K562 (cell line): ENCODE measurements at regions not wholly inside any gene's neighbourhood (a gene's known extent, or its start where the extent isn't known, plus 50 kb on each side); places are given as distances from the start of the nearest gene placed in this dataset.

Experiments
- EP300 ChIP-seq: IDR thresholded peaks from 2 replicates; pipeline ENCODE4 v1.6.1; 2012; ENCODE audit warnings: low read length, improper control_type of control experiment
- ESRRA ChIP-seq: fragments of 450-650 bp; IDR thresholded peaks from 2 replicates; pipeline ENCODE4 v1.6.1; 2014; ENCODE audit warnings: low read depth, mild to moderate bottlenecking, moderate library complexity, borderline replicate concordance
- GATA2 ChIP-seq: sonication (generic); formaldehyde crosslinking; IDR thresholded peaks from 2 replicates; pipeline ENCODE4 v1.4.0; 2020; ENCODE audit warnings: mild to moderate bottlenecking, missing genetic modification reagents
- ZNF197 ChIP-seq: fragments of 200-800 bp; sonication (Bioruptor generic); IDR thresholded peaks from 2 replicates; pipeline ENCODE4 v1.6.1; 2016; ENCODE audit warnings: low read depth, missing genetic modification characterization, missing compliant biosample characterization
- ZNF639 ChIP-seq, 2 experiments: fragments of 200-800 bp in 1 of 2; sonication (Bioruptor generic) in 1 of 2; sonication (generic) in 1 of 2; formaldehyde crosslinking in 1 of 2; IDR thresholded peaks in 1 of 2; conservative IDR thresholded peaks in 1 of 2; 2 replicates each; pipeline versions ENCODE4 v1.5.0 to v1.6.1; 2016 to 2020; ENCODE audit warnings: missing compliant biosample characterization in 1 of 2, missing genetic modification characterization in 1 of 2, missing genetic modification reagents in 1 of 2

GRCh38 chr3:20608054-20608738, 422.2 kb upstream of the SGO1 start:
- no peak for TF ChIP-seq ESRRA
- TF ChIP-seq GATA2, result no peak
- no peak for TF ChIP-seq EP300
- TF ChIP-seq ZNF197, result no peak
- TF ChIP-seq ZNF639 (CRISPR knock-in tag; conservative IDR thresholded peaks at IDR 0.05 in 1 of 2, IDR thresholded peaks at IDR 0.05 in 1 of 2), result no peak
